ENCODE measurements at regions not wholly inside any gene's neighbourhood (a gene's known extent, or its start where the extent isn't known, plus 50 kb on each side); places are given as distances from the start of the nearest gene placed in this dataset.
A peak's percentile ranks its signal among the peaks of the same experiment; 100 is the strongest.

- H3K27me3 ChIP-seq (ENCODE audit: insufficient read depth, low read length), result no peaks in the 10 kb centered on the region
- H3K4me2 ChIP-seq (ENCODE audit: low read length), result no peak overlapping the region
- TF ChIP-seq CTCF (IDR thresholded peaks at IDR 0.05; ENCODE audit: low read length) (no peak), EZH2 (IDR thresholded peaks at IDR 0.05; ENCODE audit: borderline replicate concordance, low read length) (no peak)
- H3K27ac ChIP-seq (ENCODE audit: low read depth, low read length, poor library complexity, severe bottlenecking), result no peak overlapping the region
- H3K9ac ChIP-seq (ENCODE audit: low read length), result no peak overlapping the region
- peak overlapping the region; percentile 5; the same call in 1 of the 2 replicates for H2AFZ ChIP-seq (ENCODE audit: low read length)
- H3K4me1 ChIP-seq (ENCODE audit: insufficient read depth, low read length, severe bottlenecking), result peaks cover 8% of the 10 kb centered on the region
- H3K9me3 ChIP-seq (ENCODE audit: low read length), result peaks cover 9% of the 10 kb centered on the region; the same call in 1 of the 2 replicates
- H3K36me3 ChIP-seq (ENCODE audit: insufficient read depth, low read length), result no peaks in the 10 kb centered on the region
- no peaks in the 10 kb centered on the region for H3K79me2 ChIP-seq (ENCODE audit: insufficient read depth, low read length)
- H3K9me2 ChIP-seq (ENCODE audit: low read depth, low read length), result no peaks in the 10 kb centered on the region
- no peak overlapping the region for H3K4me3 ChIP-seq (ENCODE audit: low read depth, low read length, poor library complexity, severe bottlenecking)
- H3F3A ChIP-seq (ENCODE audit: insufficient read depth, low read length), result no peaks in the 10 kb centered on the region
- no peaks in the 10 kb centered on the region for H4K20me1 ChIP-seq (ENCODE audit: insufficient read depth, low read length)
These were observed 1929.1 kb upstream of the SEL1L start for GRCh38 chr14:83462759-83463158.

- Histone ChIP-seq H3K4me1 (ENCODE audit: insufficient read depth, low read length, severe bottlenecking) (peaks cover 8% of the 10 kb centered on the region), H2AFZ (ENCODE audit: low read length) (no peak overlapping the region), H3F3A (ENCODE audit: insufficient read depth, low read length) (no peaks in the 10 kb centered on the region), H3K27ac (ENCODE audit: low read depth, low read length, poor library complexity, severe bottlenecking) (no peak overlapping the region), H3K9me2 (ENCODE audit: low read depth, low read length) (no peaks in the 10 kb centered on the region), H3K79me2 (ENCODE audit: insufficient read depth, low read length) (no peaks in the 10 kb centered on the region), H3K9me3 (ENCODE audit: low read length) (peaks cover 8% of the 10 kb centered on the region; the same call in 1 of the 2 replicates), H3K36me3 (ENCODE audit: insufficient read depth, low read length) (no peaks in the 10 kb centered on the region), H4K20me1 (ENCODE audit: insufficient read depth, low read length) (no peaks in the 10 kb centered on the region), H3K4me2 (ENCODE audit: low read length) (no peak overlapping the region), H3K9ac (ENCODE audit: low read length) (no peak overlapping the region), H3K27me3 (ENCODE audit: insufficient read depth, low read length) (no peaks in the 10 kb centered on the region), H3K4me3 (ENCODE audit: low read depth, low read length, poor library complexity, severe bottlenecking) (no peak overlapping the region)
- TF ChIP-seq CTCF (IDR thresholded peaks at IDR 0.05; ENCODE audit: low read length) (peak; percentile 82), EZH2 (IDR thresholded peaks at IDR 0.05; ENCODE audit: borderline replicate concordance, low read length) (no peak)
These were observed 1929.9 kb upstream of the SEL1L start for GRCh38 chr14:83463500-83464098.

- H3K9ac ChIP-seq (ENCODE audit: low read length), result no peak overlapping the region
- no peaks in the 10 kb centered on the region for H3K79me2 ChIP-seq (ENCODE audit: insufficient read depth, low read length)
- peaks cover 3% of the 10 kb centered on the region for H3K4me1 ChIP-seq (ENCODE audit: insufficient read depth, low read length, severe bottlenecking)
- H3K9me3 ChIP-seq (ENCODE audit: low read length), result no peaks in the 10 kb centered on the region
- H3K9me2 ChIP-seq (ENCODE audit: low read depth, low read length), result no peaks in the 10 kb centered on the region
- H3K36me3 ChIP-seq (ENCODE audit: insufficient read depth, low read length), result no peaks in the 10 kb centered on the region
- no peak overlapping the region for H3K4me2 ChIP-seq (ENCODE audit: low read length)
- H2AFZ ChIP-seq (ENCODE audit: low read length), result no peak overlapping the region
- no peaks in the 10 kb centered on the region for H3K27me3 ChIP-seq (ENCODE audit: insufficient read depth, low read length)
- no peak overlapping the region for H3K27ac ChIP-seq (ENCODE audit: low read depth, low read length, poor library complexity, severe bottlenecking)
- no peak overlapping the region for H3K4me3 ChIP-seq (ENCODE audit: low read depth, low read length, poor library complexity, severe bottlenecking)
- H3F3A ChIP-seq (ENCODE audit: insufficient read depth, low read length), result no peaks in the 10 kb centered on the region
- no peak for TF ChIP-seq EZH2 (IDR thresholded peaks at IDR 0.05; ENCODE audit: borderline replicate concordance, low read length)
- TF ChIP-seq CTCF (IDR thresholded peaks at IDR 0.05; ENCODE audit: low read length), result no peak
- H4K20me1 ChIP-seq (ENCODE audit: insufficient read depth, low read length), result no peaks in the 10 kb centered on the region
These were observed 1934.2 kb upstream of the SEL1L start for GRCh38 chr14:83467811-83468210.
